ENCODE measurements at regions not wholly inside any gene's neighbourhood (a gene's known extent, or its start where the extent isn't known, plus 50 kb on each side); places are given as distances from the start of the nearest gene placed in this dataset.

GRCh38 chr5:88393042-88393441 lies 124.4 kb upstream of the TMEM161B start:
- H3K27me3 ChIP-seq = no peaks in the 10 kb centered on the region
- H3K9me3 ChIP-seq = no peaks in the 10 kb centered on the region
- intact Hi-C loops (cut with DNase I; ENCODE audit: low total_unique reads) = no loop called here

DNA sequence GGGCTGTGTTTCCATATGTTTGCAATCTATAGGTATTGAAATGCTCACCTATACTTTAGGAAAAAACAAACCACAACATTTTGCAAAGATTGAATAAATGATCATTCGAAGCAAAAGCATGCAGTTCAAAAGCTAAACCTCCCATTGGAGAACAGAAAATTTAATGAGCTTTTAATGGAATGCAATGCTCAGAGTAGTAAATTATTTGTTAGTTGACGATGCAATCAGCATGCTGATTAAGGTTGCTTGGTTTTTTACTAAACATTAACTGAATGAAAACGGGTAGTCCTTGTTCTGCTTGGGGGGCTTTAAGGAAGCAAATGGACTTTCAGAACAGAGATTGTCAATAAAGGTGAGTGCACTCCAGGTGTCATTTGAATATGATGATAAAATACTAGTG lies 123.3 kb upstream of the TMEM161B start:
- intact Hi-C loops (cut with DNase I; ENCODE audit: low total_unique reads) = no loop called here
- no peak for TF ChIP-seq POLR2A (IDR thresholded peaks at IDR 0.05)
- TF ChIP-seq POLR2AphosphoS5 (IDR thresholded peaks at IDR 0.05) = no peak
- no peak for TF ChIP-seq CTCF (IDR thresholded peaks at IDR 0.05)
- Histone ChIP-seq H3K27ac (no peak overlapping the region), H3K4me1 (no peaks in the 10 kb centered on the region), H3K27me3 (no peaks in the 10 kb centered on the region), H3K9me3 (no peaks in the 10 kb centered on the region), H3K4me3 (no peak overlapping the region), H3K36me3 (no peaks in the 10 kb centered on the region)
- DNase-seq (ENCODE audit: low spot score in 2 of 2) = no peak

More at GRCh38 chr5:88393042-88393441, 124.4 kb upstream of the TMEM161B start:
- Histone ChIP-seq H3K36me3 (no peaks in the 10 kb centered on the region), H3K4me3 (no peak overlapping the region), H3K27ac (no peak overlapping the region), H3K4me1 (no peaks in the 10 kb centered on the region)
- DNase-seq (ENCODE audit: low spot score in 2 of 2) = no peak
- TF ChIP-seq POLR2AphosphoS5 (IDR thresholded peaks at IDR 0.05) (no peak), POLR2A (IDR thresholded peaks at IDR 0.05) (no peak), CTCF (IDR thresholded peaks at IDR 0.05) (no peak)

DNA sequence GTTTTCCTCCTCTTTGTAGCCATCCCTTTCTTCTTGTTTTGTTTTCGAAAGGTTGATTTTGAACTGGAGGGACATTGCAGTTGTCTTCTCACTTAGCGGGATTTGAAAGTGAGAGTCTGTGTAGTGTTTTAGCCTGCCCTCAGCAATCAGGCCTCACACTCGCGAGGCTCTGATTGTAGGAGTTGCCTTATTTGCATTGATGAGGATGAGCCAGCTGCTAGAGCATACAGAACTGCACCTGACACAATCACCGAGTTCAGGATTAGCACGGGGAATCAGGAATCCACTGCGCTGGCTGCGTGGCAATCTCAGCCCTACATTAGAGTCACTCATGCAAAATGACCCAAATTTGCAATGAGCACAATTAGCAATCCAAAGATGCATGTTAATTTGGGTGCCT lies 122.5 kb upstream of the TMEM161B start:
- H3K9me3 ChIP-seq = no peaks in the 10 kb centered on the region
- intact Hi-C loops (cut with DNase I; ENCODE audit: low total_unique reads) = no loop called here
- H3K4me1 ChIP-seq = no peaks in the 10 kb centered on the region
- no peaks in the 10 kb centered on the region for H3K27me3 ChIP-seq
- no peak for TF ChIP-seq POLR2A (IDR thresholded peaks at IDR 0.05)
- no peak for TF ChIP-seq CTCF (IDR thresholded peaks at IDR 0.05)
- TF ChIP-seq POLR2AphosphoS5 (IDR thresholded peaks at IDR 0.05) = no peak
- DNase-seq (ENCODE audit: low spot score in 2 of 2) = no peak
- no peak overlapping the region for H3K4me3 ChIP-seq
- no peak overlapping the region for H3K27ac ChIP-seq
- H3K36me3 ChIP-seq = no peaks in the 10 kb centered on the region

DNA sequence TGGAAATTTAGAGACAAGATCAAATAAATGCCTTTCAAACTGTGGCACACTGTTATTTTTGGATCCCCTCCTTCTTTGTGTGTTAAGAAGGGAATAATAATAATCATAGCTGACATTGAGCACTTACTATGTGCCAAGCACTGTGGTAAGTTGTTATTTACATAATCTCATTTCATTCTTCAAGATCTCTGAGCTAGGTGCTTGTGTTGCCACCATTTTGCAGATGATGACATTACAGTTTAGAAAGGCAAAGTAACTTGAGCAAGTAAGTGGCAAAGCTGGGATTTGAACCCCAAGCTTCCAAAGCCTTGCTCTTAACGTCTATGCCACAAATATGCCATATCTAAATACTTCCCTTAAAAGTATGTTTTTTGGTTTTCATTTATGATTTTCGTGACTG lies 121.8 kb upstream of the TMEM161B start:
- DNase-seq (ENCODE audit: low spot score in 2 of 2) = no peak
- H3K27ac ChIP-seq = no peak overlapping the region
- H3K27me3 ChIP-seq = no peaks in the 10 kb centered on the region
- H3K4me1 ChIP-seq = no peaks in the 10 kb centered on the region
- H3K9me3 ChIP-seq = no peaks in the 10 kb centered on the region
- intact Hi-C loops (cut with DNase I; ENCODE audit: low total_unique reads) = no loop called here
- H3K36me3 ChIP-seq = no peaks in the 10 kb centered on the region
- no peak for TF ChIP-seq POLR2AphosphoS5 (IDR thresholded peaks at IDR 0.05)
- TF ChIP-seq POLR2A (IDR thresholded peaks at IDR 0.05) = no peak
- TF ChIP-seq CTCF (IDR thresholded peaks at IDR 0.05) = no peak
- H3K4me3 ChIP-seq = no peak overlapping the region

- no peaks in the 10 kb centered on the region for H3K9me3 ChIP-seq
- H3K36me3 ChIP-seq = no peaks in the 10 kb centered on the region
- no peaks in the 10 kb centered on the region for H3K27me3 ChIP-seq
- no peak overlapping the region for H3K4me3 ChIP-seq
- no peak for DNase-seq (ENCODE audit: low spot score in 2 of 2)
- TF ChIP-seq CTCF (IDR thresholded peaks at IDR 0.05) (no peak), POLR2A (IDR thresholded peaks at IDR 0.05) (no peak), POLR2AphosphoS5 (IDR thresholded peaks at IDR 0.05) (no peak)
- no peaks in the 10 kb centered on the region for H3K4me1 ChIP-seq
- H3K27ac ChIP-seq = no peak overlapping the region
- intact Hi-C loops (cut with DNase I; ENCODE audit: low total_unique reads) = no loop called here
Observed at GRCh38 chr5:88390096-88390441, 121.4 kb upstream of the TMEM161B start.

All from breast epithelium (tissue), 4 donors.